ENCODE measurements at regions not wholly inside any gene's neighbourhood (a gene's known extent, or its start where the extent isn't known, plus 50 kb on each side); places are given as distances from the start of the nearest gene placed in this dataset.

DNA sequence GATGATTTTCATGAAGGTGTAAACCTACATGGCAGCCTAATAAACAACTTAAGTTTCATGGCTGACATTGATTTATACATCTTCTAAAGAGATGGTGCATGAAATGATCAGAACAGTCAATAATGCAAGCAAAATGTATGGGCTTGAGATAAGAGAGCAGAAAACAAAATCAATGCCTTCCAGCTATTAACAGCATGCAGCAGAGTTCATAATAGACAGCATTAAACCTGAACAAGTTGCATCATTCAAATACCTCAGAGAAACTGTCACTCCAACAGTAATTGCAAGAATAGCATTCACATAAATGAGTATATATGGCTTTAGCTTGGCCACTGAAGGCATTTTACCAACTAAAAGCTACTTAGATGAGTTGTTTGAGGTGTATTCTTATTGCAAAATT lies 319.6 kb upstream of the ARID1B start:
- TF ChIP-seq CTCF (IDR thresholded peaks at IDR 0.05) (no peak), POLR2A (IDR thresholded peaks at IDR 0.05) (no peak), POLR2AphosphoS5 (IDR thresholded peaks at IDR 0.05) (no peak), EP300 (IDR thresholded peaks at IDR 0.05) (no peak)

Measured in upper lobe of left lung (tissue), 4 donors.